SK-N-SH (cell line): ENCODE measurements at regions not wholly inside any gene's neighbourhood (a gene's known extent, or its start where the extent isn't known, plus 50 kb on each side); places are given as distances from the start of the nearest gene placed in this dataset.

Source experiments
- CTCF ChIA-PET: fragments of 300-600, 350-600 bp; formaldehyde crosslinking; extraction: SDS; loops from one replicate; lab custom pipeline; 2021; lab: Yijun Ruan, JAX
- POLR2A ChIA-PET: fragments of 350-600 bp; sonication (Branson Sonifier 250); formaldehyde crosslinking; extraction: SDS; loops from one replicate; lab custom pipeline; 2020; ENCODE audit warnings: antibody characterized with exemption, inconsistent platforms; lab: Yijun Ruan, JAX
- DNase-seq: peaks from one replicate; pipeline ENCODE4 v3.0.0; 2012
- H2AFZ ChIP-seq: fragments of 200-600 bp; sonication (generic); 2 replicates; pipeline ENCODE4 v1.8.1; 2016; ENCODE audit warnings: antibody characterized with exemption, mild to moderate bottlenecking, low read depth
- H3F3A ChIP-seq: fragments of 200-600 bp; sonication (generic); replicated peaks from 2 replicates; pipeline ENCODE3; 2016; ENCODE audit warnings: antibody characterized with exemption, mild to moderate bottlenecking; ENCODE audit not compliant: insufficient read depth
- H3K27ac ChIP-seq, 2 experiments: fragments of 200-500 bp in 1 of 2; fragments of 200-600 bp in 1 of 2; sonication (Bioruptor generic) in 1 of 2; sonication (generic), shearing (Covaris generic) in 1 of 2; 2 replicates each; pipeline versions ENCODE4 v1.5.1 to v1.6.1; 2014 to 2016; ENCODE audit warnings: low read depth in 2 of 2, inconsistent platforms in 1 of 2, low read length in 1 of 2, mild to moderate bottlenecking in 1 of 2, mixed read lengths in 1 of 2
- H3K27me3 ChIP-seq: fragments of 200-600 bp; sonication (generic), shearing (Covaris generic); 2 replicates; pipeline ENCODE4 v1.6.1; 2016; ENCODE audit warnings: mixed run types; ENCODE audit not compliant: insufficient read depth
- H3K36me3 ChIP-seq, 2 experiments: fragments of 200-500 bp in 1 of 2; fragments of 200-600 bp in 1 of 2; sonication (Bioruptor generic) in 1 of 2; sonication (generic) in 1 of 2; replicated peaks in 1 of 2; 2 replicates each; pipeline versions ENCODE3 to v1.5.1; 2014 to 2016; ENCODE audit warnings: low read length in 1 of 2, mild to moderate bottlenecking in 1 of 2; ENCODE audit not compliant: insufficient read depth in 2 of 2, control insufficient read depth in 1 of 2
- H3K4me1 ChIP-seq, 2 experiments: fragments of 200-500 bp in 1 of 2; fragments of 200-600 bp in 1 of 2; sonication (Bioruptor generic) in 1 of 2; sonication (generic), shearing (Covaris generic) in 1 of 2; 2 replicates each; pipeline versions ENCODE4 v1.5.1 to v1.6.1; 2014 to 2016; ENCODE audit warnings: low read depth in 1 of 2, low read length in 1 of 2, mixed run types in 1 of 2; ENCODE audit not compliant: insufficient read depth in 2 of 2, control insufficient read depth in 1 of 2
- H3K4me2 ChIP-seq: fragments of 200-600 bp; sonication (generic), shearing (Covaris generic); 2 replicates; pipeline ENCODE4 v1.6.1; 2017; ENCODE audit warnings: mixed run types
- H3K4me3 ChIP-seq, 2 experiments: fragments of 200-500 bp in 1 of 2; fragments of 200-600 bp in 1 of 2; sonication (Bioruptor generic) in 1 of 2; sonication (generic), shearing (Covaris generic) in 1 of 2; 2 replicates each; pipeline versions ENCODE4 v1.5.1 to v1.8.1; 2014 to 2016; ENCODE audit warnings: low read depth in 2 of 2, inconsistent platforms in 1 of 2, low read length in 1 of 2, mild to moderate bottlenecking in 1 of 2, mixed read lengths in 1 of 2, moderate library complexity in 1 of 2
- H3K79me2 ChIP-seq: fragments of 200-600 bp; sonication (generic); 2 replicates; pipeline ENCODE4 v1.8.1; 2017; ENCODE audit warnings: mild to moderate bottlenecking; ENCODE audit not compliant: insufficient read depth
- H3K9ac ChIP-seq: fragments of 200-600 bp; sonication (generic); 2 replicates; pipeline ENCODE4 v1.6.1; 2017; ENCODE audit warnings: mixed run types
- H3K9me2 ChIP-seq: fragments of 200-600 bp; sonication (generic); 2 replicates; pipeline ENCODE4 v1.6.1; 2017; ENCODE audit warnings: mixed run types
- H3K9me3 ChIP-seq: fragments of 200-600 bp; sonication (generic); 2 replicates; pipeline ENCODE4 v1.6.1; 2017; ENCODE audit warnings: mixed run types, mild to moderate bottlenecking, moderate library complexity
- H4K20me1 ChIP-seq: fragments of 200-600 bp; sonication (generic); 2 replicates; pipeline ENCODE4 v1.6.1; 2017; ENCODE audit warnings: mild to moderate bottlenecking, mixed run types; ENCODE audit not compliant: insufficient read depth
- EZH2phosphoT487 ChIP-seq: fragments of 200-600 bp; sonication (generic); IDR thresholded peaks from 2 replicates; pipeline ENCODE4 v1.6.1; 2017; ENCODE audit warnings: low read depth, mixed run types, mild to moderate bottlenecking, antibody characterized with exemption, moderate library complexity, borderline replicate concordance
- FOSL2 ChIP-seq: IDR thresholded peaks from 2 replicates; pipeline ENCODE4 v1.4.0; 2012; ENCODE audit warnings: low read depth, mild to moderate bottlenecking, moderate library complexity, borderline replicate concordance
- FOXM1 ChIP-seq: IDR thresholded peaks from 2 replicates; pipeline ENCODE4 v1.4.0; 2012; ENCODE audit warnings: low read depth, mild to moderate bottlenecking
- MEF2A ChIP-seq: IDR thresholded peaks from 2 replicates; pipeline ENCODE4 v1.4.0; 2012; ENCODE audit warnings: low read depth, borderline replicate concordance
- POLR2AphosphoS5 ChIP-seq: IDR thresholded peaks from 2 replicates; pipeline ENCODE4 v1.6.1; 2012; ENCODE audit warnings: low read depth, low read length
- RCOR1 ChIP-seq: fragments of 150-350 bp; IDR thresholded peaks from 2 replicates; pipeline ENCODE4 v1.6.1; 2017; ENCODE audit warnings: antibody characterized with exemption, low read length
- SMC3 ChIP-seq: IDR thresholded peaks from 2 replicates; pipeline ENCODE4 v1.6.1; 2012; ENCODE audit warnings: low read depth, low read length, improper control_type of control experiment
- TAF1 ChIP-seq: IDR thresholded peaks from 2 replicates; pipeline ENCODE4 v1.6.1; 2012; ENCODE audit warnings: low read depth, mild to moderate bottlenecking, low read length, moderate library complexity, borderline replicate concordance
- TEAD4 ChIP-seq: IDR thresholded peaks from 2 replicates; pipeline ENCODE4 v1.4.0; 2012; ENCODE audit warnings: mild to moderate bottlenecking, borderline replicate concordance; ENCODE audit not compliant: insufficient read depth
- YY1 ChIP-seq: IDR thresholded peaks from 2 replicates; pipeline ENCODE4 v1.4.0; 2012; ENCODE audit warnings: low read depth, mild to moderate bottlenecking
- WGBS: methylation state at CpG from one replicate; pipeline ENCODE4 v1.1.6; 2017; ENCODE audit warnings: low lambda C conversion rate; 5-methylcytosine and 5-hydroxymethylcytosine counted together
- TF ChIP-seq, protein P1 (sequence below): fragments of 150-350 bp; IDR thresholded peaks from 2 replicates; pipeline ENCODE4 v1.6.1; 2016; ENCODE audit warnings: mild to moderate bottlenecking, low read depth, low read length
- TF ChIP-seq, protein P2 (sequence below): IDR thresholded peaks from 2 replicates; pipeline ENCODE4; 2012

DNA sequence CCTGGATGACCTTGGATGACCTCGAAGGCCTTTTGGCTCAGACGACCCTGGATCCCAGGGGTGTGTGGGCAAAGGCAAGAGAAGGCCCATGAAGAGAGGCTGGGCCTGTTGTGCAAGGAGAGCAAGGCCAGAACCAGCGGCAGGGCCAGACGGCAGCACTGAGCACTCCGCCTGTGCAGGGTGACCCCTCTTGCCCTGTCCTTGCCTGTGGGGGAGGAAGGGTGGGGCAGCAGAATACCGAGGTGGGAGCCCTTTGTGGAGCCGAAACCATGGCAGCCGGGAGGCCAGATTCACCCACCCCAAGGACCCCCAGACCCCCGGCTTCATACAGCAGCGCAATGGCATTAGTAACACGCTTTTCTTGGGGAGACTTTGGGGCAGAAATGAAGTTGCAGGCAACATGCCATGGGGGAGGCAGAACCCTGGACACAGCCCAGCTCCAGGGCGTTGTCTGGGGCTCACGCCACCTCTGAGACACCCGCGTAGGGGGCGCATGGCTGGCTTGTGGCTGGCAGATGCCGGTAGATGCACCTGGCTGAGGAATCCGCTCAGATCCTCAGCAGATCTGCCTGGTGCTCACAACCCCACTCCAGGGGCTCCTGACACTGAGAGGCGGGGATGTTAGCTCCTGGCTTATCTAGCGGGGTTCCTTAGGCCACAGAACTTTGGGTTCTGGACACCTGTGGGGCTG lies 114.5 kb downstream of the FAM53A start:
- DNase-seq, result no peak
- Histone ChIP-seq H3K9me3 (no peaks in the 10 kb centered on the region), H3K79me2 (no peaks in the 10 kb centered on the region), H3K9me2 (no peaks in the 10 kb centered on the region), H2AFZ (no peak overlapping the region), H3K4me3 (no peak overlapping the region), H3K27me3 (peaks cover 14% of the 10 kb centered on the region), H3K4me2 (no peak overlapping the region), H3K4me1 (no peaks in the 10 kb centered on the region; a peak in 1 of 4 replicates), H3K36me3 (no peaks in the 10 kb centered on the region), H3K9ac (no peak overlapping the region), H4K20me1 (0 out of 2 replicates have a peak, but pooled peaks cover 8% of the 10 kb centered on the region), H3K27ac (no peak overlapping the region), H3F3A (no peaks in the 10 kb centered on the region)
- TF ChIP-seq YY1, result no peak
- no peak for TF ChIP-seq EZH2phosphoT487
- TF ChIP-seq FOSL2, result no peak
- TF ChIP-seq, protein P1, sequence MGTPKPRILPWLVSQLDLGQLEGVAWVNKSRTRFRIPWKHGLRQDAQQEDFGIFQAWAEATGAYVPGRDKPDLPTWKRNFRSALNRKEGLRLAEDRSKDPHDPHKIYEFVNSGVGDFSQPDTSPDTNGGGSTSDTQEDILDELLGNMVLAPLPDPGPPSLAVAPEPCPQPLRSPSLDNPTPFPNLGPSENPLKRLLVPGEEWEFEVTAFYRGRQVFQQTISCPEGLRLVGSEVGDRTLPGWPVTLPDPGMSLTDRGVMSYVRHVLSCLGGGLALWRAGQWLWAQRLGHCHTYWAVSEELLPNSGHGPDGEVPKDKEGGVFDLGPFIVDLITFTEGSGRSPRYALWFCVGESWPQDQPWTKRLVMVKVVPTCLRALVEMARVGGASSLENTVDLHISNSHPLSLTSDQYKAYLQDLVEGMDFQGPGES, result no peak
- no peak for TF ChIP-seq MEF2A
- no peak for TF ChIP-seq SMC3
- TF ChIP-seq TEAD4, result no peak
- TF ChIP-seq POLR2AphosphoS5, result no peak
- TF ChIP-seq, protein P2, sequence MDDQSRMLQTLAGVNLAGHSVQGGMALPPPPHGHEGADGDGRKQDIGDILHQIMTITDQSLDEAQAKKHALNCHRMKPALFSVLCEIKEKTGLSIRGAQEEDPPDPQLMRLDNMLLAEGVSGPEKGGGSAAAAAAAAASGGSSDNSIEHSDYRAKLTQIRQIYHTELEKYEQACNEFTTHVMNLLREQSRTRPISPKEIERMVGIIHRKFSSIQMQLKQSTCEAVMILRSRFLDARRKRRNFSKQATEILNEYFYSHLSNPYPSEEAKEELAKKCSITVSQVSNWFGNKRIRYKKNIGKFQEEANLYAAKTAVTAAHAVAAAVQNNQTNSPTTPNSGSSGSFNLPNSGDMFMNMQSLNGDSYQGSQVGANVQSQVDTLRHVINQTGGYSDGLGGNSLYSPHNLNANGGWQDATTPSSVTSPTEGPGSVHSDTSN, result no peak
- no peak for TF ChIP-seq RCOR1
- WGBS, result 47% methylated on average over 10 of the region's 20 CpGs
- ChIA-PET POLR2A (no interaction called here), CTCF (interaction anchor here (0.7 to 1.4 kb wide), 4 partner anchors 21 to 217 kb away, joined by 3 to 4 read pairs (median 3); no protein-coding TSS in a partner anchor)

DNA sequence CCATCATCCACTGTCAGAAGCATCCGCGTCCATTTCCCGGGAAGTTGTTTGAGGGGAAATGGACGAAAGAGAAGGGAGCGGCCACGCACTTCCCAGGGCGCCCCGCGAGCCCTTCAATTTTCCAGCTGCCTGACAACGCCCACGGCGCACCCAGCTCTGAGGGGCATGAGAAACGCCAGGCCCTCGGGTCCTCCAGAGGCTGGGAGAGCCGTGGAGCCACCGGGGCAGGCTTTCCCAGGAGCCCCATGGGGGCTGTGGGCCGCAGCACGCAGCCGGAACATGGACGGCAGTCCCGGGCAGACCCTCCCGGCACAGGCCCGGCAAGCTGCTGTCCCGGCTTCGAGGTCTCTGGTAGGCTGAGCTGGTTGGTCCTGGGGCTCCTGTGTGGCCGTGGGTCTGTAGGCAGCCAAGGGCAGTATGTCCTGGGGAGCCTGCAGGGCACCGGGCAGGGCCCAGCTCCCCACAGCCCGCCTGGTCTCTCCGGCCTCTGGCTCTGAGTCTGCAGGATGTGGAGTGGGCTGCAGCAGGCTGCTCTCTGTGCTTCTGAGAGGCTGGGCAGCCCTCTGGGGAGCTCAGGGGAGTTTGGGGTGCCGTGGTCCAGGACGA lies 115.2 kb downstream of the FAM53A start:
- WGBS, result 70% methylated on average over 13 of the region's 31 CpGs
- H3K36me3 ChIP-seq, result no peaks in the 10 kb centered on the region
- no peaks in the 10 kb centered on the region for H3K9me3 ChIP-seq
- H3K27me3 ChIP-seq, result peaks cover 16% of the 10 kb centered on the region
- H3F3A ChIP-seq, result no peaks in the 10 kb centered on the region
- DNase-seq, result no peak
- no peak overlapping the region for H3K27ac ChIP-seq
- POLR2A ChIA-PET, result no interaction called here
- no peaks in the 10 kb centered on the region for H3K9me2 ChIP-seq
- CTCF ChIA-PET, result interaction anchor here (1.4 kb wide), 1 partner anchor 60 kb away, joined by 3 read pairs; no protein-coding TSS in a partner anchor
- H3K4me1 ChIP-seq, result no peaks in the 10 kb centered on the region; a peak in 1 of 4 replicates
- H3K4me2 ChIP-seq, result no peak overlapping the region
- H4K20me1 ChIP-seq, result 0 out of 2 replicates have a peak, but pooled peaks cover 8% of the 10 kb centered on the region
- no peak overlapping the region for H3K4me3 ChIP-seq
- no peak overlapping the region for H2AFZ ChIP-seq
- H3K79me2 ChIP-seq, result no peaks in the 10 kb centered on the region
- TF ChIP-seq TAF1 (no peak), FOXM1 (no peak), RCOR1 (no peak)
- TF ChIP-seq, all 33 proteins: peak for 0
- H3K9ac ChIP-seq, result no peak overlapping the region
